A673 (cell line): ENCODE measurements at regions not wholly inside any gene's neighbourhood (a gene's known extent, or its start where the extent isn't known, plus 50 kb on each side); places are given as distances from the start of the nearest gene placed in this dataset.
"Not testable (repeated sequence)": the region's sequence is repeated elsewhere in the genome, so short reads cannot be mapped to it uniquely, and the experiment has no call there.

ENCODE experiments used
- BruUV-seq: library from RNA; stranded (reverse); fragments of 400-500 nt; replicated peaks from 2 replicates; lab custom pipeline; 2021; lab: Mats Ljungman, UMichigan
- CTCF ChIA-PET: fragments of 300-600 bp; sonication (Branson Sonifier 250); formaldehyde crosslinking; loops from one replicate; lab custom pipeline; 2022; ENCODE audit warnings: antibody characterized with exemption; lab: Charles Lee
- POLR2A ChIA-PET: fragments of 300-600 bp; sonication (Branson Sonifier 250); formaldehyde crosslinking; loops from one replicate; lab custom pipeline; 2022; ENCODE audit warnings: antibody characterized with exemption; ENCODE audit not compliant: low non-redundant PET; lab: Charles Lee
- DNase-seq: peaks from one replicate; pipeline ENCODE4 v3.0.0-alpha.2; 2015; ENCODE audit warnings: low spot score
- H3K27ac ChIP-seq: fragments of 200-600 bp; sonication (generic); 2 replicates; pipeline ENCODE4 v1.5.1; 2016; ENCODE audit warnings: mixed run types, low read depth, mild to moderate bottlenecking, mixed read lengths, antibody characterized with exemption, low read length; ENCODE audit not compliant: poor library complexity, severe bottlenecking
- H3K27me3 ChIP-seq: fragments of 200-600 bp; sonication (generic); replicated peaks from 2 replicates; pipeline ENCODE4 v1.6.1; 2017; ENCODE audit warnings: mixed run types, low read depth, mild to moderate bottlenecking, mixed read lengths, antibody characterized with exemption, low read length; ENCODE audit not compliant: insufficient read depth, poor library complexity
- H3K36me3 ChIP-seq: fragments of 200-600 bp; sonication (generic); 2 replicates; pipeline ENCODE4 v1.6.1; 2016; ENCODE audit warnings: mixed run types, mild to moderate bottlenecking, mixed read lengths, antibody characterized with exemption, low read length; ENCODE audit not compliant: insufficient read depth, poor library complexity, severe bottlenecking
- H3K4me1 ChIP-seq: fragments of 200-600 bp; sonication (generic); 2 replicates; pipeline ENCODE4 v1.6.1; 2017; ENCODE audit warnings: mixed run types, mild to moderate bottlenecking, mixed read lengths, antibody characterized with exemption, low read length; ENCODE audit not compliant: insufficient read depth, poor library complexity, severe bottlenecking
- H3K4me3 ChIP-seq: fragments of 200-600 bp; sonication (generic); 2 replicates; pipeline ENCODE4 v1.5.1; 2016; ENCODE audit warnings: low read depth, mixed run types, mild to moderate bottlenecking, mixed read lengths, low read length; ENCODE audit not compliant: poor library complexity, severe bottlenecking
- H3K9me3 ChIP-seq: fragments of 200-600 bp; sonication (generic); 2 replicates; pipeline ENCODE4 v1.6.1; 2016; ENCODE audit warnings: mixed run types, low read depth, mild to moderate bottlenecking, mixed read lengths, antibody characterized with exemption, low read length; ENCODE audit not compliant: poor library complexity, severe bottlenecking
- intact Hi-C: fragments of 100-400 bp; cut with micrococcal nuclease; formaldehyde crosslinking; loops from one replicate; pipeline ENCODE4 v1.10.0; 2022; ENCODE audit not compliant: unreplicated experiment

- H3K4me1 ChIP-seq, DNase-seq, intact Hi-C loops, H3K27me3 ChIP-seq, H3K27ac ChIP-seq, H3K4me3 ChIP-seq, CTCF ChIA-PET, H3K36me3 ChIP-seq, POLR2A ChIA-PET, BruUV-seq: not testable (repeated sequence)
- H3K9me3 ChIP-seq: peaks cover 63% of the 10 kb centered on the region
These were observed 3949.4 kb upstream of the OR11H1 start for GRCh38 chr22:11578551-11578950.

GRCh38 chr22:11582048-11582447, 3945.9 kb upstream of the OR11H1 start:
- H3K4me3 ChIP-seq, POLR2A ChIA-PET, H3K27me3 ChIP-seq, H3K36me3 ChIP-seq, DNase-seq, H3K4me1 ChIP-seq, intact Hi-C loops, H3K27ac ChIP-seq, CTCF ChIA-PET, BruUV-seq: not testable (repeated sequence)
- H3K9me3 ChIP-seq: peaks cover 62% of the 10 kb centered on the region

GRCh38 chr22:11584231-11584630, 3943.8 kb upstream of the OR11H1 start:
- H3K4me1 ChIP-seq, H3K27me3 ChIP-seq, H3K4me3 ChIP-seq, BruUV-seq, H3K36me3 ChIP-seq, DNase-seq, H3K27ac ChIP-seq, CTCF ChIA-PET, POLR2A ChIA-PET, intact Hi-C loops: not testable (repeated sequence)
- peaks cover 45% of the 10 kb centered on the region for H3K9me3 ChIP-seq

- DNase-seq, CTCF ChIA-PET, H3K27me3 ChIP-seq, H3K27ac ChIP-seq, POLR2A ChIA-PET, H3K36me3 ChIP-seq, BruUV-seq, H3K4me3 ChIP-seq, H3K4me1 ChIP-seq, intact Hi-C loops: not testable (repeated sequence)
- H3K9me3 ChIP-seq: peaks cover 49% of the 10 kb centered on the region
These were observed 3933.4 kb upstream of the OR11H1 start for GRCh38 chr22:11594552-11594951.

- H3K36me3 ChIP-seq, H3K4me1 ChIP-seq, H3K27me3 ChIP-seq, H3K4me3 ChIP-seq, DNase-seq, CTCF ChIA-PET, H3K27ac ChIP-seq, intact Hi-C loops, POLR2A ChIA-PET, BruUV-seq: not testable (repeated sequence)
- H3K9me3 ChIP-seq: peaks cover 47% of the 10 kb centered on the region
These were observed 3930.2 kb upstream of the OR11H1 start for GRCh38 chr22:11597666-11598358.
